NCI-H2081 treated with DMSO at 0.1 percent for 48 hours (cell line): ENCODE measurements at regions not wholly inside any gene's neighbourhood (a gene's known extent, or its start where the extent isn't known, plus 50 kb on each side); places are given as distances from the start of the nearest gene placed in this dataset.

Source experiments
- DNase-seq: peaks from one replicate; lab custom pipeline; 2025; lab: John Stamatoyannopoulos, UW

- no peak for DNase-seq
These were observed 118.1 kb upstream of the TARS1 start for GRCh38 chr5:33322632-33323031.

- DNase-seq = no peak
These were observed 116.0 kb upstream of the TARS1 start for GRCh38 chr5:33324667-33325307.

- no peak for DNase-seq
These were observed 111.9 kb upstream of the TARS1 start for GRCh38 chr5:33328818-33329217.

- no peak for DNase-seq
These were observed 110.9 kb upstream of the TARS1 start for GRCh38 chr5:33329891-33330290.

GRCh38 chr5:33330426-33330825, 110.3 kb upstream of the TARS1 start:
- no peak for DNase-seq

- no peak for DNase-seq
These were observed 109.8 kb upstream of the TARS1 start for GRCh38 chr5:33330992-33331391.

GRCh38 chr5:33332804-33333203, 108.0 kb upstream of the TARS1 start:
- no peak for DNase-seq

- DNase-seq = no peak
These were observed 105.9 kb upstream of the TARS1 start for GRCh38 chr5:33334829-33335228.

- no peak for DNase-seq
These were observed 103.7 kb upstream of the TARS1 start for GRCh38 chr5:33336891-33337636.

- no peak for DNase-seq
These were observed 103.2 kb upstream of the TARS1 start for GRCh38 chr5:33337637-33337992.

GRCh38 chr5:33338336-33339110, 102.2 kb upstream of the TARS1 start:
- DNase-seq = no peak

GRCh38 chr5:33339413-33339812, 101.4 kb upstream of the TARS1 start:
- DNase-seq = no peak

GRCh38 chr5:33340195-33340594, 100.6 kb upstream of the TARS1 start:
- no peak for DNase-seq

GRCh38 chr5:33341351-33341750, 99.4 kb upstream of the TARS1 start:
- DNase-seq = no peak

GRCh38 chr5:33343676-33344327, 97.0 kb upstream of the TARS1 start:
- no peak for DNase-seq

- DNase-seq = no peak
These were observed 94.2 kb upstream of the TARS1 start for GRCh38 chr5:33346534-33346933.

- DNase-seq = no peak
These were observed 79.0 kb upstream of the TARS1 start for GRCh38 chr5:33361781-33362180.

- DNase-seq = no peak
These were observed 77.8 kb upstream of the TARS1 start for GRCh38 chr5:33362915-33363314.

GRCh38 chr5:33363537-33363936, 77.2 kb upstream of the TARS1 start:
- no peak for DNase-seq

- DNase-seq = no peak
These were observed 76.4 kb upstream of the TARS1 start for GRCh38 chr5:33364406-33364805.

GRCh38 chr5:33367416-33367815, 73.3 kb upstream of the TARS1 start:
- DNase-seq = no peak
